ENCODE measurements at regions not wholly inside any gene's neighbourhood (a gene's known extent, or its start where the extent isn't known, plus 50 kb on each side); places are given as distances from the start of the nearest gene placed in this dataset.

DNA sequence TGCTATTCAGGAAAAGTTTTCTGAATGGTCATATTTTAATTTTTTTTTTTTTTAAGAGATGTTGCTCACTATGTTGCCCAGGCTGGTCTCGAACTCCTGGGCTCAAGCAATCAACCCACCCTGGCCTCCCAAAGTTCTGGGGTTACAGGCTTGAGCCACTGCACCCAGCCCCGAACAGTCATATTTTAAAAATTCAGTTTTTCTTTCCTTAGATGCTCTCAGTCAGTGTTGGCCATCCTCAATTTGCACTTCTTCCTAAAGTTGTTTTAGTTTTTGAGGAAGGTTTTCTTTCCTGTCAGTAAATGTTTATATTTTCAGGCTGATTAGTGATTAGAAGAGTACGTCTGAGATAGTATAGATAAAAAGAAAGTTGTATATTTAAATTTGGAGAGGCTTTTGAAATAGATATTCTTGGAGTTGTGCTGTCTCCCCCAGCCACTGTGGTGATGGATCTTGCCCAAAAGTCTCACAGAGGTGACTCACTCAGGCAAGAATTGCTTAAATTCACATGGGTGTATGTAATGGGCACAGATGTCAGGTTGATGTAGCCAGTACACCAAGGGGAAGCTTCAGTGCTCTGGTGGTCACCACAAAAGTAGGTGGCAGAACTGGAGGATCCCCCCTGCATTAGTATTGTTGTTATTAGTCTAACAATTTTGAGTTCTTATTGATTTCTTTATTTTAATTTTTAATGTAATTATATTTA is 72.2 kb upstream of the ELOVL6 start:
- no peak for TF ChIP-seq EP300 (IDR thresholded peaks at IDR 0.05)
- TF ChIP-seq POLR2A (IDR thresholded peaks at IDR 0.05) = no peak
- TF ChIP-seq, protein P1, sequence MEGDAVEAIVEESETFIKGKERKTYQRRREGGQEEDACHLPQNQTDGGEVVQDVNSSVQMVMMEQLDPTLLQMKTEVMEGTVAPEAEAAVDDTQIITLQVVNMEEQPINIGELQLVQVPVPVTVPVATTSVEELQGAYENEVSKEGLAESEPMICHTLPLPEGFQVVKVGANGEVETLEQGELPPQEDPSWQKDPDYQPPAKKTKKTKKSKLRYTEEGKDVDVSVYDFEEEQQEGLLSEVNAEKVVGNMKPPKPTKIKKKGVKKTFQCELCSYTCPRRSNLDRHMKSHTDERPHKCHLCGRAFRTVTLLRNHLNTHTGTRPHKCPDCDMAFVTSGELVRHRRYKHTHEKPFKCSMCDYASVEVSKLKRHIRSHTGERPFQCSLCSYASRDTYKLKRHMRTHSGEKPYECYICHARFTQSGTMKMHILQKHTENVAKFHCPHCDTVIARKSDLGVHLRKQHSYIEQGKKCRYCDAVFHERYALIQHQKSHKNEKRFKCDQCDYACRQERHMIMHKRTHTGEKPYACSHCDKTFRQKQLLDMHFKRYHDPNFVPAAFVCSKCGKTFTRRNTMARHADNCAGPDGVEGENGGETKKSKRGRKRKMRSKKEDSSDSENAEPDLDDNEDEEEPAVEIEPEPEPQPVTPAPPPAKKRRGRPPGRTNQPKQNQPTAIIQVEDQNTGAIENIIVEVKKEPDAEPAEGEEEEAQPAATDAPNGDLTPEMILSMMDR (IDR thresholded peaks at IDR 0.05) = no peak
- no peak for TF ChIP-seq POLR2AphosphoS5 (IDR thresholded peaks at IDR 0.05)
